Lung (tissue), 11 donors: ENCODE measurements at regions not wholly inside any gene's neighbourhood (a gene's known extent, or its start where the extent isn't known, plus 50 kb on each side); places are given as distances from the start of the nearest gene placed in this dataset.

Experiments
- ATAC-seq: fragments of 200-7000 bp; cut with Tn5 transposase; one replicate; pipeline ENCODE4 v1.9.1; 2020; ENCODE audit warnings: moderate number of reproducible peaks; ENCODE audit not compliant: insufficient read depth, low FRiP score
- DNase-seq, 3 donors: peaks; one replicate each; pipeline ENCODE4 v3.0.0-alpha.2; 2013 to 2017
- H3K27ac ChIP-seq, 2 donors: one replicate each; pipeline ENCODE4 v1.5.1; 2013; ENCODE audit warnings: mild to moderate bottlenecking in 2 of 2, moderate library complexity in 2 of 2, control low read depth in 1 of 2, inconsistent platforms in 1 of 2, low read depth in 1 of 2, low read length in 1 of 2
- H3K27me3 ChIP-seq, 3 donors: one replicate each; pipeline ENCODE4 v1.5.1; 2013; ENCODE audit warnings: low read length in 2 of 3; ENCODE audit not compliant: control insufficient read depth in 3 of 3, insufficient read depth in 3 of 3
- H3K36me3 ChIP-seq, 4 donors: one replicate each; pipeline ENCODE4 v1.5.1; 2013; ENCODE audit warnings: low read length in 4 of 4, mild to moderate bottlenecking in 1 of 4, moderate library complexity in 1 of 4; ENCODE audit not compliant: control insufficient read depth in 4 of 4, insufficient read depth in 4 of 4
- H3K4me1 ChIP-seq, 5 donors: one replicate each; pipeline ENCODE4 v1.5.1; 2013; ENCODE audit warnings: low read length in 5 of 5, mild to moderate bottlenecking in 2 of 5, moderate library complexity in 1 of 5; ENCODE audit not compliant: control insufficient read depth in 5 of 5, insufficient read depth in 5 of 5
- H3K4me3 ChIP-seq: one replicate; pipeline ENCODE4 v1.5.1; 2013; ENCODE audit warnings: mild to moderate bottlenecking, control low read depth, moderate library complexity
- H3K9ac ChIP-seq, 2 donors: one replicate each; pipeline ENCODE4 v1.5.1; 2013; ENCODE audit warnings: low read length in 2 of 2, control low read depth in 1 of 2; ENCODE audit not compliant: insufficient read depth in 1 of 2
- H3K9me3 ChIP-seq, 4 donors: one replicate each; pipeline ENCODE4 v1.5.1; 2013; ENCODE audit warnings: low read length in 3 of 4, mild to moderate bottlenecking in 1 of 4, moderate library complexity in 1 of 4; ENCODE audit not compliant: control insufficient read depth in 4 of 4, insufficient read depth in 3 of 4
- CTCF ChIP-seq: IDR thresholded peaks from 2 replicates; pipeline ENCODE4 v1.5.1; 2012; ENCODE audit warnings: mild to moderate bottlenecking; ENCODE audit errors: control extremely low read depth, extremely low read depth
- WGBS, 2 donors: extraction: QIAGEN DNeasy Blood & Tissue Kit; methylation state at CpG; one replicate each; pipeline ENCODE4 v1.1.7; 2013; 5-methylcytosine and 5-hydroxymethylcytosine counted together
- donor health status: control.
- donor health status: control.
- donor health status: Bipolar disorder and iron deficiency.
- donor health status: healthy.
- donor health status: DM: yes; HTN: yes; CAD: no.

DNA sequence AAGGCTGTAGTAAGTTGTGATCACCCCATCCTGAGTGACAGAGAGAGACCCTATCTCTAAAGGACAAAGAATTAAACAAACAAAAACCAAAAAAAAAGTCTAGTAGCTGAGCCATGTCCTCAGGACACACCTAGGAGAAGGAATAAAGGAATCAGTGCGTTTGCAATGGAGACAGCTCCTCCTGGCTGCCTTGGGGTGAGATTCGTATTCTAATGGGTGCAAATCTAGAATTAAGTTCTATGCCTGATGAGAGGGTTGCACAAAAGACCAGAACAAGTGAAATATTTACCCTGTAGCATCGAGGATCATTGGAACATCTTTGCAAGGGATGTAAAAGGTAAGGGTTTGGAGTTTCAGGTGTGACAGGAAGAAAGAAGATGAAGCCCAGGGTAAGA, 70.3 kb upstream of the BMAL1 start:
- WGBS, 2 donors, result 62 to 69% methylated on average over 3 of the region's 3 CpGs
- Histone ChIP-seq H3K4me1 (peaks cover 0 to 5% (median 0%) of the 10 kb centered on the region in 5 donors), H3K27ac (peak overlapping the region in 1 of 2 donors; percentile 74), H3K36me3 (no peaks in the 10 kb centered on the region), H3K9me3 (no peaks in the 10 kb centered on the region), H3K27me3 (no peaks in the 10 kb centered on the region), H3K4me3 (no peak overlapping the region), H3K9ac (no peak overlapping the region)
- ATAC-seq (no peak), DNase-seq (peak in 1 of 3 donors; percentile 11)
- no peak for TF ChIP-seq CTCF

DNA sequence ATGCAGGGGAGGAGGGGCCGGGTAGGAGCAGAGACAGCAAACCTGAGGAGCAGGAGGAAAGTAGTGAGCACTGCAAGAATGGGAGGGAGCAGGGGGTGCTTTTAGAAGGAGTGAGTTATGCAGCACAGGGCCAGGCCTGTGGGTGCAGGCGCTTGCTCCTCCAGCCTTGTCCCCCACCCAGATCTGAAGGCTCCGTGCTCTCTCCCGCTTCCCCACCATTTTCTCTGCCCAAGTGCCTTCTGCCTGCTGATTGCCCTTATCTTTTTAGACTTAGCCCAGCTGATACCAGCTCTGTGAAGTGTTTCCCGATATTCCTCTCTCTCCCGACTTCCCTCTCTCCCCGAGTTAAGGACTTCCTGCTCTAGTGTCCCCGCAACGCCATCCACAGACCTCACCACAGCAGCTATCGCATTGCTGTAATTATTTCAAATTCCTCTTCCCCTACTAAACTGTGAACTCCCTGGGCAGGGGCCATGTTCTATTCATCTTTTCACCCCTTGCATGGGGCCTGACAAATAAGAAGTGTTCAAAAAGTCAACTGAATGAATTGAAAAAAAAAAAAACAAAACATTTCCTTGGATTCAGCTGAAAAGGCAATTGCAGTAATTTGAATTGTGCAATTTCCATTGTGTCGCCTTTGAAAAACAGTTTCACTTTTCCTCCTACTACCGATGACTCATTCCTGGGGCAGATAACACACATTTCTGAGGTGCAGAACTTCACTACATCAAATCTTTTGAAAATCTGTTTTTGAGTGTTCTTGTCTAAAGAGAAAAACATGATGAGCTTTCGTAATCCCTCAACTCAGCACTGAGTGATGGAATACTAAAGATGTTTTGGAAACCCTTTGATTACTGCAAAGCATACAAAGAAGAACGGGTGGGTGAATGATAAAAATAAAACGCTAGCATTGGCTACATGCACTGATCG, 69.7 kb upstream of the BMAL1 start:
- Histone ChIP-seq H3K9me3 (no peaks in the 10 kb centered on the region), H3K36me3 (no peaks in the 10 kb centered on the region), H3K27ac (peak overlapping the region; percentile 48 to 74), H3K9ac (peak overlapping the region; percentile 13 to 82), H3K27me3 (no peaks in the 10 kb centered on the region), H3K4me1 (peaks cover 0 to 5% (median 0%) of the 10 kb centered on the region in 5 donors), H3K4me3 (no peak overlapping the region)
- DNase-seq (peak; percentile 55 to 86 (median 81)), ATAC-seq (peak; percentile 64)
- no peak for TF ChIP-seq CTCF
- 21 to 28% methylated on average over 16 of the region's 16 CpGs for WGBS, 2 donors

- peak in 1 of 3 donors; percentile 28 for DNase-seq
- Histone ChIP-seq H3K27ac (peak overlapping the region in 1 of 2 donors; percentile 32), H3K27me3 (peaks cover 0 to 2% (median 0%) of the 10 kb centered on the region in 3 donors), H3K4me1 (peaks cover 0 to 5% (median 0%) of the 10 kb centered on the region in 5 donors), H3K9ac (no peak overlapping the region), H3K4me3 (no peak overlapping the region), H3K36me3 (no peaks in the 10 kb centered on the region), H3K9me3 (no peaks in the 10 kb centered on the region)
- WGBS, 2 donors, result 74 to 89% methylated on average over 3 of the region's 3 CpGs
- no peak for TF ChIP-seq CTCF
- ATAC-seq, result no peak
These were observed 68.7 kb upstream of the BMAL1 start for GRCh38 chr11:13208921-13209320.
